ENCODE measurements at regions not wholly inside any gene's neighbourhood (a gene's known extent, or its start where the extent isn't known, plus 50 kb on each side); places are given as distances from the start of the nearest gene placed in this dataset.

- no peak overlapping the region for H3K27ac Mint-ChIP-seq
- no peak for DNase-seq (ENCODE audit: low spot score)
- H3K36me3 Mint-ChIP-seq (ENCODE audit: low read depth), result no peaks in the 10 kb centered on the region
- no peaks in the 10 kb centered on the region for H3K27me3 Mint-ChIP-seq (ENCODE audit: insufficient read depth)
- no peaks in the 10 kb centered on the region for H3K9me3 Mint-ChIP-seq
- H3K4me1 Mint-ChIP-seq (ENCODE audit: low read depth), result no peaks in the 10 kb centered on the region
- H3K4me3 Mint-ChIP-seq, result no peak overlapping the region
- intact Hi-C loops (cut with micrococcal nuclease), result no loop called here
These were observed 270.6 kb downstream of the PBX3 start for GRCh38 chr9:126017758-126018157.

GRCh38 chr9:126020836-126021235 is 273.7 kb downstream of the PBX3 start:
- Mint-ChIP-seq H3K9me3 (peaks cover 3% of the 10 kb centered on the region), H3K4me1 (ENCODE audit: low read depth) (no peaks in the 10 kb centered on the region), H3K27ac (no peak overlapping the region), H3K36me3 (ENCODE audit: low read depth) (no peaks in the 10 kb centered on the region), H3K27me3 (ENCODE audit: insufficient read depth) (no peaks in the 10 kb centered on the region), H3K4me3 (no peak overlapping the region)
- intact Hi-C loops (cut with micrococcal nuclease), result no loop called here
- no peak for DNase-seq (ENCODE audit: low spot score)

- Mint-ChIP-seq H3K27ac (no peak overlapping the region), H3K4me1 (ENCODE audit: low read depth) (no peaks in the 10 kb centered on the region), H3K9me3 (peaks cover 3% of the 10 kb centered on the region), H3K4me3 (no peak overlapping the region), H3K27me3 (ENCODE audit: insufficient read depth) (no peaks in the 10 kb centered on the region), H3K36me3 (ENCODE audit: low read depth) (no peaks in the 10 kb centered on the region)
- DNase-seq (ENCODE audit: low spot score), result no peak
- intact Hi-C loops (cut with micrococcal nuclease), result no loop called here
These were observed 276.8 kb downstream of the PBX3 start for GRCh38 chr9:126023962-126024361.

GRCh38 chr9:126024581-126025230 is 277.5 kb downstream of the PBX3 start:
- H3K4me1 Mint-ChIP-seq (ENCODE audit: low read depth), result no peaks in the 10 kb centered on the region
- DNase-seq (ENCODE audit: low spot score), result no peak
- H3K9me3 Mint-ChIP-seq, result peaks cover 3% of the 10 kb centered on the region
- no peaks in the 10 kb centered on the region for H3K27me3 Mint-ChIP-seq (ENCODE audit: insufficient read depth)
- intact Hi-C loops (cut with micrococcal nuclease), result no loop called here
- H3K27ac Mint-ChIP-seq, result no peak overlapping the region
- H3K36me3 Mint-ChIP-seq (ENCODE audit: low read depth), result no peaks in the 10 kb centered on the region
- no peak overlapping the region for H3K4me3 Mint-ChIP-seq

DNA sequence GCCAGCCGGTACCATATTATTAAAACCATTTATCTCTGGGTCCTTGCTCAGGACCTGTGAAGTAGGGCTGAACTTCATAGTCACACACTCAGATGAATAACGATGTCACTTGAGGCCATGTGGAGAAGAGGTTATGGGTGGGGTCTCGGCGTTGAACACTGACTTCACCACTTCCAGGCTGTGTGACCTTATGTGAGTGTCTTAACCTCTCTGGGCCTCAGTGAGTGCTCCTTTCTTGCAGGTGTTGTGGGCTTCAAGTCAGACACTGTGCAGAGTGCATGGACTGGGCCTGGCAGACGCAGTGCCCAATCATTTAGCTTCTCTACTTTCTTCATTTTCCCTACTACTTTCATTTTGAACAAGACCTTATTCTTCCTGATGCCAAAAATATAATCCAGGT is 278.8 kb downstream of the PBX3 start:
- no peak overlapping the region for H3K4me3 Mint-ChIP-seq
- H3K4me1 Mint-ChIP-seq (ENCODE audit: low read depth), result no peaks in the 10 kb centered on the region
- no peaks in the 10 kb centered on the region for H3K36me3 Mint-ChIP-seq (ENCODE audit: low read depth)
- no peak for DNase-seq (ENCODE audit: low spot score)
- H3K27ac Mint-ChIP-seq, result no peak overlapping the region
- no peaks in the 10 kb centered on the region for H3K27me3 Mint-ChIP-seq (ENCODE audit: insufficient read depth)
- peaks cover 3% of the 10 kb centered on the region for H3K9me3 Mint-ChIP-seq
- intact Hi-C loops (cut with micrococcal nuclease), result no loop called here

DNA sequence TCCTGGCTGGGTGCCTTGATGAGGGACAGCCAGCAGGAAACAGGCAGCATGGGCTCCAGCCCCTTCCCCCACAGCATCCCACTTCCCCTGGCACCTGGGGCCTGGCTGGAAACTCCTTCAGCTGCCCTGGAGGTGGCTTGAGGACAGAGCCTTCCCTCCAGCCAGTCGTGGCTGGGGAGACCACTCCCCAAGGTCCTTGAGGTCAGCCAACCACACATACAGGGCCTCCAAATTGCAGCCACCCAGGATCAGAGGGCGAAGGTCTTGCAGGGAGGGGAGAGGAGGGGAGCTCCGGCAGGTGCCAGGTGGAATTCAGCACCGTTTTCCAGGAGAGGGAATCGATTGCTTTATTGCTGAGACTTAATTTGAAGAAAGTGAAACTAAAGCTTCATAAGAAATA is 280.4 kb downstream of the PBX3 start:
- H3K27me3 Mint-ChIP-seq (ENCODE audit: insufficient read depth), result no peaks in the 10 kb centered on the region
- no peak overlapping the region for H3K4me3 Mint-ChIP-seq
- no peak overlapping the region for H3K27ac Mint-ChIP-seq

DNA sequence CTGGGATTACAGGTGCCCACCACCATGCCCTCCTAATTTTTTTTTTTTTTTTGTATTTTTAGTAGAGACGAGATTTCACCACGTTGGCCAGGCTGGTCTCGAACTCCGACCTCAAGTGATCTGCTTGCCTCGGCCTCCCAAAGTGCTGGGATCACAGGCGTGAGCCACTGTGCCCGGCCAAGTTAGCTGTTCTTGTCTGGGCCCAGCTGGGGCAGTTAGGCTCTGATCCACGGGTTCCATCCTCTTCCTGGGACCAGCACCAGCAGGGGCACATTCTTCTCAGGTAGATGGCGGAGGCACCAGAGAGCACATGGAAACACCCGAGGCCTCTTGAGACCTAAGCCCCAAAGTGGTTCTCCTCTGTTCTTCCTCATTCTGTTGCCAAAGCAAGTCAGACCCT is 281.6 kb downstream of the PBX3 start:
- Mint-ChIP-seq H3K36me3 (ENCODE audit: low read depth) (no peaks in the 10 kb centered on the region), H3K27me3 (ENCODE audit: insufficient read depth) (no peaks in the 10 kb centered on the region)

More for the DNA sequence above, 280.4 kb downstream of the PBX3 start:
- intact Hi-C loops (cut with micrococcal nuclease), result no loop called here
- H3K36me3 Mint-ChIP-seq (ENCODE audit: low read depth), result no peaks in the 10 kb centered on the region
- peaks cover 3% of the 10 kb centered on the region for H3K9me3 Mint-ChIP-seq
- no peak for DNase-seq (ENCODE audit: low spot score)
- no peaks in the 10 kb centered on the region for H3K4me1 Mint-ChIP-seq (ENCODE audit: low read depth)

GRCh38 chr9:126030716-126031115 is 283.5 kb downstream of the PBX3 start:
- no peaks in the 10 kb centered on the region for H3K36me3 Mint-ChIP-seq (ENCODE audit: low read depth)
- no peaks in the 10 kb centered on the region for H3K27me3 Mint-ChIP-seq (ENCODE audit: insufficient read depth)
- H3K4me1 Mint-ChIP-seq (ENCODE audit: low read depth), result no peaks in the 10 kb centered on the region

More for the DNA sequence above, 281.6 kb downstream of the PBX3 start:
- Mint-ChIP-seq H3K4me1 (ENCODE audit: low read depth) (no peaks in the 10 kb centered on the region), H3K4me3 (no peak overlapping the region), H3K27ac (no peak overlapping the region), H3K9me3 (peaks cover 2% of the 10 kb centered on the region)
- no peak for DNase-seq (ENCODE audit: low spot score)
- intact Hi-C loops (cut with micrococcal nuclease), result no loop called here

DNA sequence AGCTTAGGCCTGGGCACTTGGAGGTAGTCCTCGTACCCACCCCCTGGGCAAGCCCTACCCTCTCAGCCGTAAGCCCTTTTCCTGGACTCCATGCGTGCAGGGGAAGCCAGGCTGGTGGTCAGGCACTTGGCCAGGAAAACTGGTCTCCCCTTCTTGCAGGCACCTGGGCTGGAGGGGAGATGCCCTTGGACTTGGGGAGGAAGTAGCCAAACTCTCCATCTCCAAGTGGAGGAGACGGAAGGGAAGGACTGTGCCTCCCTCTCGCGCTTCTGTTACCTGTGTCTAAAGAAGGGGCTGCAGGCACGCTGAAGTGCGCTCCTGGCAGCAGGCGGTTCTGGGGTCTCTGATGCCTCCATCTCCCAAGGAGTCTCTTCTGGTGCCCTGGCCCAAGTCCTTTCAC is 283.9 kb downstream of the PBX3 start:
- H3K27me3 Mint-ChIP-seq (ENCODE audit: insufficient read depth), result peaks cover under 1% of the 10 kb centered on the region
- no peaks in the 10 kb centered on the region for H3K36me3 Mint-ChIP-seq (ENCODE audit: low read depth)
- H3K4me3 Mint-ChIP-seq, result no peak overlapping the region
- no peaks in the 10 kb centered on the region for H3K4me1 Mint-ChIP-seq (ENCODE audit: low read depth)
- no peak overlapping the region for H3K27ac Mint-ChIP-seq
- DNase-seq (ENCODE audit: low spot score), result no peak
- intact Hi-C loops (cut with micrococcal nuclease), result no loop called here
- H3K9me3 Mint-ChIP-seq, result no peaks in the 10 kb centered on the region

More at GRCh38 chr9:126030716-126031115, 283.5 kb downstream of the PBX3 start:
- intact Hi-C loops (cut with micrococcal nuclease), result no loop called here
- no peak for DNase-seq (ENCODE audit: low spot score)
- H3K9me3 Mint-ChIP-seq, result no peaks in the 10 kb centered on the region
- H3K27ac Mint-ChIP-seq, result no peak overlapping the region
- H3K4me3 Mint-ChIP-seq, result no peak overlapping the region

GRCh38 chr9:126032135-126032534 is 285.0 kb downstream of the PBX3 start:
- H3K4me1 Mint-ChIP-seq (ENCODE audit: low read depth), result no peaks in the 10 kb centered on the region
- H3K27me3 Mint-ChIP-seq (ENCODE audit: insufficient read depth), result peaks cover 6% of the 10 kb centered on the region
- H3K4me3 Mint-ChIP-seq, result no peak overlapping the region
- H3K36me3 Mint-ChIP-seq (ENCODE audit: low read depth), result no peaks in the 10 kb centered on the region
- H3K9me3 Mint-ChIP-seq, result no peaks in the 10 kb centered on the region
- H3K27ac Mint-ChIP-seq, result no peak overlapping the region
- intact Hi-C loops (cut with micrococcal nuclease), result no loop called here
- no peak for DNase-seq (ENCODE audit: low spot score)

DNA sequence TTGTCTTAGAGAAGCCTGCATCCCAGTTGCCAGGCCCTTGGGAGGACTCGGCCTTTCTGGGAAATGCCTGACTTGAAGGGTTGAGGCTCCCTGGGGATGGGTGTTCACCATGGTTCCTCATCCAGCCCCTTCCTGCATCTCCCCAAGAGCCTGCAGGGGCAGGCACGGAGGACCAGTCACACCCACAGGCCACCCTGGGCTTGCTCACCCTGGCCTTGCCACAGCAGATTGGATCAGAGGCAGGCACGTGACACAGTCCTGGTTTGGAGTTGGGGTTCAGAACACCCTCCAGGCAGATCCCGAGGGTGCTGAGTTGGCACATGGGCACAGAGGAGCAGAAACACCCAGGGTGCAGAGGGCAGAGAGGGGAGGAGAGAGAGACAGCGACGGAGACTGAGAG is 286.1 kb downstream of the PBX3 start:
- intact Hi-C loops (cut with micrococcal nuclease), result no loop called here

DNA sequence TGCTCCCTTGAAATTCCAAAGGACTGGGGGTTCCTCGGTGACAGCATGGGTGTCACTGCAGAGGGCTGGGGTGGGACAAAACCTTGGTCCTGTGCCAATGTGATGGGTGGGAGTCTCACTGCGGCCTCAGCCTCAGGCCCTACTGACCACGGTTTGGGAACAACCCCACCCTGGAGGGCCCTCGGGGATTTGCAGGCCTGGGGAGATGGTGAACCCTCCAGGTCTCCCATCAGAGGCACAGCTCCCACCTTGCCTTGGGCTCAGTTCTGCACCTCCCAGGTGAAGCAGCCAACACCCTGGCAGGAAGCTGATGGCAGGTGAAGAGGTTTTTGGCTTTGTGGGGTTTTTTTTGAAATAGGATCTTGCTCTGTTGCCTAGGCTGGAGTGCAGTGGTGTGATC is 286.8 kb downstream of the PBX3 start:
- H3K4me1 Mint-ChIP-seq (ENCODE audit: low read depth), result no peaks in the 10 kb centered on the region
- DNase-seq (ENCODE audit: low spot score), result no peak
- H3K27ac Mint-ChIP-seq, result no peak overlapping the region
- no peaks in the 10 kb centered on the region for H3K36me3 Mint-ChIP-seq (ENCODE audit: low read depth)
- intact Hi-C loops (cut with micrococcal nuclease), result no loop called here
- no peaks in the 10 kb centered on the region for H3K9me3 Mint-ChIP-seq
- H3K4me3 Mint-ChIP-seq, result no peak overlapping the region
- H3K27me3 Mint-ChIP-seq (ENCODE audit: insufficient read depth), result peaks cover 11% of the 10 kb centered on the region

More for the DNA sequence above, 286.1 kb downstream of the PBX3 start:
- no peak overlapping the region for H3K4me3 Mint-ChIP-seq
- no peaks in the 10 kb centered on the region for H3K4me1 Mint-ChIP-seq (ENCODE audit: low read depth)
- H3K9me3 Mint-ChIP-seq, result no peaks in the 10 kb centered on the region
- DNase-seq (ENCODE audit: low spot score), result no peak
- no peak overlapping the region for H3K27ac Mint-ChIP-seq
- H3K27me3 Mint-ChIP-seq (ENCODE audit: insufficient read depth), result peaks cover 11% of the 10 kb centered on the region
- no peaks in the 10 kb centered on the region for H3K36me3 Mint-ChIP-seq (ENCODE audit: low read depth)

GRCh38 chr9:126036881-126037291 is 289.7 kb downstream of the PBX3 start:
- Mint-ChIP-seq H3K27me3 (ENCODE audit: insufficient read depth) (peaks cover 15% of the 10 kb centered on the region), H3K27ac (no peak overlapping the region), H3K4me3 (no peak overlapping the region), H3K9me3 (no peaks in the 10 kb centered on the region), H3K36me3 (ENCODE audit: low read depth) (no peaks in the 10 kb centered on the region), H3K4me1 (ENCODE audit: low read depth) (no peaks in the 10 kb centered on the region)
- no peak for DNase-seq (ENCODE audit: low spot score)
- intact Hi-C loops (cut with micrococcal nuclease), result no loop called here

- DNase-seq (ENCODE audit: low spot score), result no peak
- Mint-ChIP-seq H3K36me3 (ENCODE audit: low read depth) (no peaks in the 10 kb centered on the region), H3K4me3 (no peak overlapping the region), H3K9me3 (no peaks in the 10 kb centered on the region), H3K4me1 (ENCODE audit: low read depth) (no peaks in the 10 kb centered on the region), H3K27me3 (ENCODE audit: insufficient read depth) (peaks cover 16% of the 10 kb centered on the region), H3K27ac (no peak overlapping the region)
- intact Hi-C loops (cut with micrococcal nuclease), result no loop called here
These were observed 287.8 kb upstream of the MVB12B start for GRCh38 chr9:126038790-126039189.
